ENCODE measurements at regions not wholly inside any gene's neighbourhood (a gene's known extent, or its start where the extent isn't known, plus 50 kb on each side); places are given as distances from the start of the nearest gene placed in this dataset.

- H3K27me3 ChIP-seq = peaks cover 0 to 58% (median 12%) of the 10 kb centered on the region in 3 donors
- intact Hi-C loops (cut with DNase I; ENCODE audit: low total_unique reads) = no loop called here
- WGBS, 5 donors = 44 to 54% (median 47%) methylated on average over 10 of the region's 10 CpGs
These were observed 61.9 kb upstream of the KCNG1 start for GRCh38 chr20:51084593-51085377.

DNA sequence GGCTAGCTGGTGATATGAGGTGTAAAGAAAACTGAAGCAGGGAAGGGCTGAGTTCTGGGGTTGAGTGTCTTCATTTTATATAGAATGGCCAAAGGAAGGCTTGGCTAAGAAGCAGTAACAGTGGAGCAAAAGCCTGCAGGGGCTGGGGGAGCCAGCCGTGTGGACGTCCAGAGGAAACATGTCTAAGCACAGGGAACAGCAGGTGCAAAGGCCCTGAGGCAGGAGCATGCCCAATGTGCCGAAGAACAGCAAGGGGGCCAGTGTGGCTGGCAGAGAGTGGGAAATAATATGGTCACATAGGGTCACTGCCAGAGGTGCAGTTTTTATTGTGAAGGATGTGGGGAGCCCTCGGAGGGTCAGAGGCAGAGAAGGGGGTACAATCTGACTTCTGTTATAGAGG, 60.5 kb upstream of the KCNG1 start:
- intact Hi-C loops (cut with DNase I; ENCODE audit: low total_unique reads) = no loop called here
- peaks cover 0 to 5% (median 0%) of the 10 kb centered on the region in 4 donors for H3K4me1 ChIP-seq
- WGBS, 5 donors = 73 to 89% (median 83%) methylated on average over 4 of the region's 4 CpGs

More at GRCh38 chr20:51084593-51085377, 61.9 kb upstream of the KCNG1 start:
- no peak overlapping the region for H3K27ac ChIP-seq
- H3K36me3 ChIP-seq = no peaks in the 10 kb centered on the region
- DNase-seq = no peak
- H3K4me3 ChIP-seq = no peak overlapping the region
- H3K9me3 ChIP-seq = no peaks in the 10 kb centered on the region
- TF ChIP-seq CTCF (IDR thresholded peaks at IDR 0.05) (no peak), POLR2AphosphoS5 (IDR thresholded peaks at IDR 0.05) (no peak), POLR2A (IDR thresholded peaks at IDR 0.05) (no peak)
- peaks cover 0 to 5% (median 0%) of the 10 kb centered on the region in 4 donors for H3K4me1 ChIP-seq

GRCh38 chr20:51082988-51083387, 60.1 kb upstream of the KCNG1 start:
- peaks cover 0 to 52% (median 4%) of the 10 kb centered on the region in 3 donors for H3K27me3 ChIP-seq
- DNase-seq = no peak
- no peaks in the 10 kb centered on the region for H3K9me3 ChIP-seq
- no peak overlapping the region for H3K27ac ChIP-seq
- peaks cover 0 to 5% (median 0%) of the 10 kb centered on the region in 4 donors for H3K4me1 ChIP-seq
- intact Hi-C loops (cut with DNase I; ENCODE audit: low total_unique reads) = no loop called here
- H3K36me3 ChIP-seq = no peaks in the 10 kb centered on the region
- no peak overlapping the region for H3K4me3 ChIP-seq
- TF ChIP-seq POLR2A (IDR thresholded peaks at IDR 0.05) = no peak
- no peak for TF ChIP-seq CTCF (IDR thresholded peaks at IDR 0.05)
- TF ChIP-seq POLR2AphosphoS5 (IDR thresholded peaks at IDR 0.05) = no peak
- no peak for TF ChIP-seq EP300 (IDR thresholded peaks at IDR 0.05)
- 83 to 94% (median 87%) methylated on average over 3 of the region's 3 CpGs for WGBS, 5 donors

More for the DNA sequence above, 60.5 kb upstream of the KCNG1 start:
- H3K36me3 ChIP-seq = no peaks in the 10 kb centered on the region
- H3K4me3 ChIP-seq = no peak overlapping the region
- TF ChIP-seq CTCF (IDR thresholded peaks at IDR 0.05) = no peak
- no peak for TF ChIP-seq POLR2AphosphoS5 (IDR thresholded peaks at IDR 0.05)
- TF ChIP-seq POLR2A (IDR thresholded peaks at IDR 0.05) = no peak
- no peak for TF ChIP-seq EP300 (IDR thresholded peaks at IDR 0.05)
- H3K27me3 ChIP-seq = peaks cover 0 to 52% (median 4%) of the 10 kb centered on the region in 3 donors
- no peak overlapping the region for H3K27ac ChIP-seq
- H3K9me3 ChIP-seq = no peaks in the 10 kb centered on the region
- no peak for DNase-seq

- no peak for DNase-seq
- 34 to 40% (median 38%) methylated on average over 3 of the region's 3 CpGs for WGBS, 5 donors
- intact Hi-C loops (cut with DNase I; ENCODE audit: low total_unique reads) = no loop called here
- TF ChIP-seq POLR2A (IDR thresholded peaks at IDR 0.05) (no peak), CTCF (IDR thresholded peaks at IDR 0.05) (no peak), EP300 (IDR thresholded peaks at IDR 0.05) (no peak), POLR2AphosphoS5 (IDR thresholded peaks at IDR 0.05) (no peak)
- H3K9me3 ChIP-seq = no peaks in the 10 kb centered on the region
- peaks cover 0 to 12% (median 5%) of the 10 kb centered on the region in 4 donors for H3K4me1 ChIP-seq
- H3K27me3 ChIP-seq = peaks cover 0 to 45% (median 4%) of the 10 kb centered on the region in 3 donors
- H3K36me3 ChIP-seq = no peaks in the 10 kb centered on the region
- H3K27ac ChIP-seq = no peak overlapping the region
- H3K4me3 ChIP-seq = no peak overlapping the region
These were observed 57.6 kb upstream of the KCNG1 start for GRCh38 chr20:51080516-51080915.

Data from stomach (tissue), 8 donors.